SK-N-MC (cell line): ENCODE measurements at regions not wholly inside any gene's neighbourhood (a gene's known extent, or its start where the extent isn't known, plus 50 kb on each side); places are given as distances from the start of the nearest gene placed in this dataset.

ENCODE experiments used
- EZH2 ChIP-seq: fragments of 200-600 bp; sonication (generic); IDR thresholded peaks from one replicate; pipeline ENCODE4 v1.6.1; 2017; ENCODE audit warnings: antibody characterized with exemption
- FOXP2 ChIP-seq: optimal IDR thresholded peaks from 2 replicates; pipeline ENCODE3; 2011; ENCODE audit warnings: mild to moderate bottlenecking, moderate library complexity; ENCODE audit not compliant: insufficient read depth; ENCODE audit errors: extremely low read length, control extremely low read depth
- POLR2AphosphoS5 ChIP-seq: IDR thresholded peaks from 2 replicates; pipeline ENCODE4 v1.6.1; 2012; ENCODE audit warnings: mild to moderate bottlenecking, low read depth, low read length, borderline replicate concordance

DNA sequence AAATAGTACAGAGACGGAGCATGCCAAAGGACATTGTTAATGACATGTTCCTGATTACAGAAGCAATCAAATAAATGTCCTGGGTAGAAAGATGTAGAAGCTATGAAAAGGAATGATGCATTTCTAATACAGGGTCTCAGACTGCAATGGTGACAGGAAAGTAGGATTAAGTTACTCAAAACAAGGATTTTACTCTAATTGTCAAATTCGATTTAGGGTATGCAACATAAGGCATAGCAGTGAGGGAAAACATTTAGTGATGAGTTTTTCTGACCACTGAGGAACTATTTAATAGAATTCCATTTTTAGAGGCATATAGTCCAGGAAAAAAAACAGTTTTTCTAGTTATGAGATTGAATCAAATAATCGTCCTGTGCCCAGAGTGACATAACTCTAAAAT, 715.1 kb upstream of the ACO1 start:
- no peak for TF ChIP-seq EZH2
- no peak for TF ChIP-seq POLR2AphosphoS5
- TF ChIP-seq FOXP2: no peak
